ENCODE measurements at regions not wholly inside any gene's neighbourhood (a gene's known extent, or its start where the extent isn't known, plus 50 kb on each side); places are given as distances from the start of the nearest gene placed in this dataset.
"Not testable (repeated sequence)": the region's sequence is repeated elsewhere in the genome, so short reads cannot be mapped to it uniquely, and the experiment has no call there.

GRCh38 chr6:168240160-168240559, 79.4 kb downstream of the DACT2 start:
- Histone ChIP-seq H3K9me3 (ENCODE audit: control insufficient read depth, insufficient read depth, low read length) (no peaks in the 10 kb centered on the region), H3K9ac (ENCODE audit: low read depth, low read length) (no peak overlapping the region), H3K27ac (ENCODE audit: low read depth, low read length) (no peak overlapping the region)

GRCh38 chr6:168239044-168239773, 80.4 kb downstream of the DACT2 start:
- H3K4me1 ChIP-seq (ENCODE audit: control insufficient read depth, insufficient read depth, low read length): no peaks in the 10 kb centered on the region
- no peak overlapping the region for H3K9ac ChIP-seq (ENCODE audit: low read depth, low read length)
- H3K9me3 ChIP-seq (ENCODE audit: control insufficient read depth, insufficient read depth, low read length): no peaks in the 10 kb centered on the region
- H3K27ac ChIP-seq (ENCODE audit: low read depth, low read length): no peak overlapping the region
- no peaks in the 10 kb centered on the region for H3K27me3 ChIP-seq (ENCODE audit: control insufficient read depth, insufficient read depth, low read length)
- H3K36me3 ChIP-seq (ENCODE audit: control insufficient read depth, insufficient read depth, low read length): no peaks in the 10 kb centered on the region
- no peak overlapping the region for H3K4me3 ChIP-seq (ENCODE audit: low read depth, low read length)

More at GRCh38 chr6:168240160-168240559, 79.4 kb downstream of the DACT2 start:
- no peaks in the 10 kb centered on the region for H3K27me3 ChIP-seq (ENCODE audit: control insufficient read depth, insufficient read depth, low read length)
- no peaks in the 10 kb centered on the region for H3K36me3 ChIP-seq (ENCODE audit: control insufficient read depth, insufficient read depth, low read length)
- H3K4me1 ChIP-seq (ENCODE audit: control insufficient read depth, insufficient read depth, low read length): no peaks in the 10 kb centered on the region
- H3K4me3 ChIP-seq (ENCODE audit: low read depth, low read length): no peak overlapping the region

GRCh38 chr6:168238159-168238909, 81.2 kb downstream of the DACT2 start:
- H3K4me1 ChIP-seq (ENCODE audit: control insufficient read depth, insufficient read depth, low read length): no peaks in the 10 kb centered on the region
- H3K4me3 ChIP-seq (ENCODE audit: low read depth, low read length): no peak overlapping the region
- H3K9me3 ChIP-seq (ENCODE audit: control insufficient read depth, insufficient read depth, low read length): no peaks in the 10 kb centered on the region
- no peak overlapping the region for H3K9ac ChIP-seq (ENCODE audit: low read depth, low read length)
- no peaks in the 10 kb centered on the region for H3K36me3 ChIP-seq (ENCODE audit: control insufficient read depth, insufficient read depth, low read length)
- no peaks in the 10 kb centered on the region for H3K27me3 ChIP-seq (ENCODE audit: control insufficient read depth, insufficient read depth, low read length)
- no peak overlapping the region for H3K27ac ChIP-seq (ENCODE audit: low read depth, low read length)

GRCh38 chr6:168233875-168234213, 85.7 kb downstream of the DACT2 start:
- peaks cover 11% of the 10 kb centered on the region for H3K4me1 ChIP-seq (ENCODE audit: control insufficient read depth, insufficient read depth, low read length)
- not testable (repeated sequence) for H3K36me3 ChIP-seq (ENCODE audit: control insufficient read depth, insufficient read depth, low read length); H3K27ac ChIP-seq (ENCODE audit: low read depth, low read length); H3K4me3 ChIP-seq (ENCODE audit: low read depth, low read length); H3K9ac ChIP-seq (ENCODE audit: low read depth, low read length); H3K27me3 ChIP-seq (ENCODE audit: control insufficient read depth, insufficient read depth, low read length); H3K9me3 ChIP-seq (ENCODE audit: control insufficient read depth, insufficient read depth, low read length)

- Histone ChIP-seq H3K36me3 (ENCODE audit: control insufficient read depth, insufficient read depth, low read length) (no peaks in the 10 kb centered on the region), H3K9ac (ENCODE audit: low read depth, low read length) (no peak overlapping the region), H3K4me3 (ENCODE audit: low read depth, low read length) (no peak overlapping the region), H3K9me3 (ENCODE audit: control insufficient read depth, insufficient read depth, low read length) (no peaks in the 10 kb centered on the region), H3K4me1 (ENCODE audit: control insufficient read depth, insufficient read depth, low read length) (peaks cover 11% of the 10 kb centered on the region), H3K27me3 (ENCODE audit: control insufficient read depth, insufficient read depth, low read length) (no peaks in the 10 kb centered on the region), H3K27ac (ENCODE audit: low read depth, low read length) (no peak overlapping the region)
Measured at GRCh38 chr6:168232989-168233874, 86.3 kb downstream of the DACT2 start.

GRCh38 chr6:168232528-168232927, 87.0 kb downstream of the DACT2 start:
- H3K4me3 ChIP-seq (ENCODE audit: low read depth, low read length): no peak overlapping the region
- peaks cover 11% of the 10 kb centered on the region for H3K4me1 ChIP-seq (ENCODE audit: control insufficient read depth, insufficient read depth, low read length)
- no peaks in the 10 kb centered on the region for H3K9me3 ChIP-seq (ENCODE audit: control insufficient read depth, insufficient read depth, low read length)
- no peaks in the 10 kb centered on the region for H3K36me3 ChIP-seq (ENCODE audit: control insufficient read depth, insufficient read depth, low read length)
- no peak overlapping the region for H3K27ac ChIP-seq (ENCODE audit: low read depth, low read length)
- no peak overlapping the region for H3K9ac ChIP-seq (ENCODE audit: low read depth, low read length)
- H3K27me3 ChIP-seq (ENCODE audit: control insufficient read depth, insufficient read depth, low read length): no peaks in the 10 kb centered on the region

- Histone ChIP-seq H3K4me3 (ENCODE audit: low read depth, low read length) (no peak overlapping the region), H3K9me3 (ENCODE audit: control insufficient read depth, insufficient read depth, low read length) (no peaks in the 10 kb centered on the region), H3K36me3 (ENCODE audit: control insufficient read depth, insufficient read depth, low read length) (no peaks in the 10 kb centered on the region), H3K4me1 (ENCODE audit: control insufficient read depth, insufficient read depth, low read length) (peaks cover 15% of the 10 kb centered on the region), H3K27ac (ENCODE audit: low read depth, low read length) (no peak overlapping the region), H3K9ac (ENCODE audit: low read depth, low read length) (no peak overlapping the region), H3K27me3 (ENCODE audit: control insufficient read depth, insufficient read depth, low read length) (no peaks in the 10 kb centered on the region)
Measured at GRCh38 chr6:168232062-168232461, 87.5 kb downstream of the DACT2 start.

GRCh38 chr6:168231393-168231957, 88.1 kb downstream of the DACT2 start:
- H3K27me3 ChIP-seq (ENCODE audit: control insufficient read depth, insufficient read depth, low read length): no peaks in the 10 kb centered on the region
- H3K9me3 ChIP-seq (ENCODE audit: control insufficient read depth, insufficient read depth, low read length): no peaks in the 10 kb centered on the region
- H3K36me3 ChIP-seq (ENCODE audit: control insufficient read depth, insufficient read depth, low read length): no peaks in the 10 kb centered on the region
- peaks cover 20% of the 10 kb centered on the region for H3K4me1 ChIP-seq (ENCODE audit: control insufficient read depth, insufficient read depth, low read length)
- H3K4me3 ChIP-seq (ENCODE audit: low read depth, low read length): no peak overlapping the region
- no peak overlapping the region for H3K27ac ChIP-seq (ENCODE audit: low read depth, low read length)
- no peak overlapping the region for H3K9ac ChIP-seq (ENCODE audit: low read depth, low read length)

GRCh38 chr6:168229368-168229752, 90.2 kb downstream of the DACT2 start:
- H3K9ac ChIP-seq (ENCODE audit: low read depth, low read length): no peak overlapping the region
- H3K9me3 ChIP-seq (ENCODE audit: control insufficient read depth, insufficient read depth, low read length): no peaks in the 10 kb centered on the region
- H3K27ac ChIP-seq (ENCODE audit: low read depth, low read length): no peak overlapping the region
- no peaks in the 10 kb centered on the region for H3K36me3 ChIP-seq (ENCODE audit: control insufficient read depth, insufficient read depth, low read length)
- H3K4me1 ChIP-seq (ENCODE audit: control insufficient read depth, insufficient read depth, low read length): peaks cover 31% of the 10 kb centered on the region
- H3K27me3 ChIP-seq (ENCODE audit: control insufficient read depth, insufficient read depth, low read length): no peaks in the 10 kb centered on the region
- H3K4me3 ChIP-seq (ENCODE audit: low read depth, low read length): no peak overlapping the region

GRCh38 chr6:168228676-168229367, 90.8 kb downstream of the DACT2 start:
- Histone ChIP-seq H3K4me3 (ENCODE audit: low read depth, low read length) (no peak overlapping the region), H3K27ac (ENCODE audit: low read depth, low read length) (no peak overlapping the region), H3K4me1 (ENCODE audit: control insufficient read depth, insufficient read depth, low read length) (peaks cover 31% of the 10 kb centered on the region), H3K27me3 (ENCODE audit: control insufficient read depth, insufficient read depth, low read length) (no peaks in the 10 kb centered on the region), H3K36me3 (ENCODE audit: control insufficient read depth, insufficient read depth, low read length) (no peaks in the 10 kb centered on the region), H3K9ac (ENCODE audit: low read depth, low read length) (no peak overlapping the region), H3K9me3 (ENCODE audit: control insufficient read depth, insufficient read depth, low read length) (no peaks in the 10 kb centered on the region)
